ENCODE measurements at regions not wholly inside any gene's neighbourhood (a gene's known extent, or its start where the extent isn't known, plus 50 kb on each side); places are given as distances from the start of the nearest gene placed in this dataset.

DNA sequence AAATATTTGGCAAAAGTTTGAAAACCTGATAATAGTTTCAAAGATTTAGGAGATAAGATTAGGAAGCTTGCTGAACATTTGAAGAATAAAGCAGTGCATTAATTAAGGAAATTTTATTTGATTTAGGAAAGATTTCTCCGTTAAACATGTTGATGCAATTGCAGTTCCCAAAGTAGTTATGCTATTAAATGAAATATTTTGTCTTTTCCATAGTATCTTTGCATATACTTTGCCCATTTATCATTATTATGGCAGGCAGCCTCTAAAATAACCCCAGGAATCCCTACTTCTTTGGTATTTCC lies 136.5 kb downstream of the MREG start:
- DNase-seq (ENCODE audit: low read depth in 2 of 2) = no peak
- no peak for TF ChIP-seq CTCF (IDR thresholded peaks at IDR 0.05; ENCODE audit: low read depth, low read length)
- no peak overlapping the region for H3K4me3 ChIP-seq (replicated peaks in 1 of 2; ENCODE audit: low read depth in 2 of 2, low read length in 2 of 2)

DNA sequence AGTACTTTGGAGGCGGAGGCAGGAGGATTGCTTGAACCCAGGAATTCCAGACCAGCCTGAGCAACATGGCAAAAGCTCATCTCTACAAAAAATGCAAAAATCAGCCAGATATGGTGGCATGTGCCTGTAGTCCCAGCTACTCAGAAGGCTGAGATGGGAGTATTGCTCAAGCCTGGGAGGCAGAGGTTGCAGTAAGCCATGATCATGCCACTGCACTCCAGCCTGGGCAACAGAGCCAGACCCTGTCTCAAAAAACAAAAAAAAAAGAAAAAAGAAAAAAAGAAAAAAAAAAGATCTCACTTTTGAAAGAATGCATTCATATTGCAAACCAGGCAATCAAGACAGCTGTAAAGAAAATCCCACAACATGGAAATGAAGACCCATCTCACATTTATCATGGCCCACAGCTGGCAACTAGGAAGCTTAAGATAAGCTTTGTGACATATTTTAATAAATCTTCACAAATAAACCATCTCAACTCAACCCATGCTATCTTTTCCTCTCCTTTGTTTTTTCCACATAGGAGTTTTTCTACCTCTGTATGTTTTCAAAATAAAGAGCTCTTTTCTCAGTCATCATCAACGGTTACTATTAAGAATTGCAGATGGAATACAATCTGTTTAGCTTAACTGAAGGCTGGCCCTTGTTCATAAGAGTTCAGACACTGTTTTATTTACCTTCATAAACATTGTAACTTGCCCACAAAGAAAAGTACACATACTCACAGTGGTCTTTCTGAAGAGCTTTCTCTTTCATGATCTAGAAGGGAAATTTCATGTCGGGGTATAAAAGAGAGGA lies 137.0 kb downstream of the MREG start:
- no peak for DNase-seq (ENCODE audit: low read depth in 2 of 2)
- no peak for TF ChIP-seq CTCF (IDR thresholded peaks at IDR 0.05; ENCODE audit: low read depth, low read length)
- no peak overlapping the region for H3K4me3 ChIP-seq (replicated peaks in 1 of 2; ENCODE audit: low read depth in 2 of 2, low read length in 2 of 2)

DNA sequence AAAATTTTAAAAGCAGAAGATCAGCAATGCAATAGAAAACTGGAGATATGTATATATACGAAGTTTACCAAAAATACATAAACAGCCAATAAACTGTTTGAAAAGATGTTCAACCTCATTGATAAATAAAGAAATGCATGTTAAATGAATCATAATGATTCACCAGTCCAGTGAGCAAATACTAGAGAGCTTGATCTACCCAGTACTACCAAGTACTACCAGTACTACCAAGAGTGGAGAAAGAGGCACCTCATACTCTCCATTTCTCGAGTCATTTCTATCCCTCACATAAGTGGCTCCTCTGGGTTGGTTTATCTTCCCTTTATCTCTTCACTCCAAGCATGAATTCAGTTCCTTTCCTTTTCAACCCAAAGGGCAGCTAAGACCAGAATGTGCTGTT lies 138.9 kb downstream of the MREG start:
- H3K4me3 ChIP-seq (replicated peaks in 1 of 2; ENCODE audit: low read depth in 2 of 2, low read length in 2 of 2) = no peak overlapping the region
- TF ChIP-seq CTCF (IDR thresholded peaks at IDR 0.05; ENCODE audit: low read depth, low read length) = no peak
- DNase-seq (ENCODE audit: low read depth in 2 of 2) = peak in 1 of 2 donors; percentile 59

DNA sequence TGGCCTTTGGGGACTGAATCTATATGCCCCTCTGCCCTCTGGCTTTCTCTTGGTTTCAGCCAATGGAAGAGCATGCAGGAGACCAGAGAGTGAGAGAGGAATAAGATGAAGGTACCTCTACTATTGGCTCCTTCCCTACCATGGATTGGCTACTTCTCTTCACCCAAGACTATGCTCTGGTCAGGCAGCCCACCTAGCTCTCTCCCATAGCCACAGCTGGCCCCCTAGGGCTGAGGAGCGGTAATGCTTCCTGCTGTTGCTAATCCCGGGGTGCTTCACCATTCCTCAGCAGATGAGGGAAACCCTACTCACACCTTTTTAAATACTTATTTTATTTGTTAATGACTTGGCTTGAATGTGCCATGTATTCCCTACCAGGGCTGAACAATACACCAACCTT lies 142.4 kb downstream of the MREG start:
- TF ChIP-seq CTCF (IDR thresholded peaks at IDR 0.05; ENCODE audit: low read depth, low read length) = peak; percentile 45
- H3K4me3 ChIP-seq (replicated peaks in 1 of 2; ENCODE audit: low read depth in 2 of 2, low read length in 2 of 2) = no peak overlapping the region
- no peak for DNase-seq (ENCODE audit: low read depth in 2 of 2)

DNA sequence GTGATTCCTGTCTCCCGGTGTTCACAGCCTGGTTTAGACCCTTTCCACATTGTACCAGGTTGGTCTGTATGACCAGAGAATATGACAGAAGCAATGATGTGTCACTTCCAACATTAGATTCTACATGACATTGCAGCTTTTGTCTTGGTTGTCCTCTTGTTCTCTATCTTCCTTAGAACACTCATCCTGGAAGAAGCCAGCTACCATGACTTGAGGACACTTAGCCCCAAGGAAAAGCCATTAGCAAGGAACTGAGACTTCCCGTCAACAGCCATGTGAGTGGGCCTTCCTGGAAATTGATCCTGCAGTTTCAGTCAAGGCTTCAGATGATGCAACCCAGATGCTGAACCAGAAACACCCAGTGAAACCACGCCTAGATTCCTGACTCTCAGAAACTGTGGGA lies 143.3 kb downstream of the MREG start:
- peak; percentile 75 to 80 for DNase-seq (ENCODE audit: low read depth in 2 of 2)
- TF ChIP-seq CTCF (IDR thresholded peaks at IDR 0.05; ENCODE audit: low read depth, low read length) = no peak
- H3K4me3 ChIP-seq (replicated peaks in 1 of 2; ENCODE audit: low read depth in 2 of 2, low read length in 2 of 2) = no peak overlapping the region

DNA sequence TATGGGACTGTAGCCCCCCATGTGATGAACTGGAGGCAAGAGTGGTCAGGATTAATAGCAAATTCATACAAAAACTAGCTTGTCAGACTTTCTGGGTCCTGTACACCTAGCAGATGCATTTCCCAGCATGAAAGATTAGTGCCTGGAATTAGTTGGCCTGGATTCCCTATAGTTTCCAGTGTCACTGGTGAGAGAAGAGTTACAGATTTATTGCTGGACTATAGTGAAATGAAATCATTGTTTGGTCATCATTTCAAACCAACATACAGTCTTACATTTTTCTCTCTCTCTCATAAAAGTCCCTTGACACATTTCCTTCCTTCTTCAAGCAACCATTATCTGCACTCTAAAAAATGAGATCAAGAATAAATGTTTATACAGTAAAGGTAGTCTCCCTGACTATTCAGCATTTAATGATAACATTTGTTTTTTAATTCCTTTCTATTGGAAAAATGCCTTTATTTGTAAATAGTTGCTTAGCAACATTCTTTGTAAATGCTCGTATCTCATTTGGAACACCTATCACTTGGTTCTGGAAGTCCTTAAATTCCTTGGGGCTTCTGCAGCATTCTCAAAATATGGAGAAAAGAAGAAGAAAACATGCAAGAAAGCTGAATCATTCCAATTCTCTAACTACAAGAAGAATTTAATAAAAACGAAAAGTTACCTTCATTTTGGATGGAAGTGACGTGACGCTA lies 144.4 kb downstream of the MREG start:
- peak in 1 of 2 donors; percentile 45 for DNase-seq (ENCODE audit: low read depth in 2 of 2)
- H3K4me3 ChIP-seq (replicated peaks in 1 of 2; ENCODE audit: low read depth in 2 of 2, low read length in 2 of 2) = no peak overlapping the region
- TF ChIP-seq CTCF (IDR thresholded peaks at IDR 0.05; ENCODE audit: low read depth, low read length) = no peak
